ENCODE measurements at regions not wholly inside any gene's neighbourhood (a gene's known extent, or its start where the extent isn't known, plus 50 kb on each side); places are given as distances from the start of the nearest gene placed in this dataset.
A peak's percentile ranks its signal among the peaks of the same experiment; 100 is the strongest.

GRCh38 chr5:97476852-97477534 is 293.9 kb upstream of the RIOK2 start:
- Histone ChIP-seq H3K27me3 (ENCODE audit: control insufficient read depth in 3 of 3, insufficient read depth in 3 of 3, low read length in 2 of 3) (no peaks in the 10 kb centered on the region), H3K36me3 (ENCODE audit: control insufficient read depth in 4 of 4, insufficient read depth in 4 of 4, low read length in 4 of 4) (no peaks in the 10 kb centered on the region), H3K4me3 (no peak overlapping the region), H3K4me1 (ENCODE audit: control insufficient read depth in 5 of 5, insufficient read depth in 5 of 5, low read length in 5 of 5) (peaks cover 0 to 10% (median 0%) of the 10 kb centered on the region in 5 donors), H3K27ac (ENCODE audit: low read depth in 1 of 2, low read length in 1 of 2) (no peak overlapping the region), H3K9me3 (ENCODE audit: control insufficient read depth in 4 of 4, insufficient read depth in 3 of 4, low read length in 3 of 4) (peaks cover 0 to 2% (median 0%) of the 10 kb centered on the region in 4 donors), H3K9ac (ENCODE audit: insufficient read depth in 1 of 2, low read length in 2 of 2) (no peak overlapping the region)
- TF ChIP-seq CTCF (IDR thresholded peaks at IDR 0.05; ENCODE audit: control extremely low read depth, extremely low read depth) = no peak
- DNase-seq = no peak
- ATAC-seq (ENCODE audit: insufficient read depth, low FRiP score) = no peak
- 72 to 89% methylated on average over 2 of the region's 2 CpGs for WGBS, 2 donors

GRCh38 chr5:97478483-97478882 is 295.4 kb upstream of the RIOK2 start:
- H3K4me3 ChIP-seq = no peak overlapping the region
- no peaks in the 10 kb centered on the region for H3K9me3 ChIP-seq (ENCODE audit: control insufficient read depth in 4 of 4, insufficient read depth in 3 of 4, low read length in 3 of 4)
- H3K4me1 ChIP-seq (ENCODE audit: control insufficient read depth in 5 of 5, insufficient read depth in 5 of 5, low read length in 5 of 5) = peaks cover 0 to 10% (median 0%) of the 10 kb centered on the region in 5 donors
- TF ChIP-seq CTCF (IDR thresholded peaks at IDR 0.05; ENCODE audit: control extremely low read depth, extremely low read depth) = no peak
- H3K27me3 ChIP-seq (ENCODE audit: control insufficient read depth in 3 of 3, insufficient read depth in 3 of 3, low read length in 2 of 3) = no peaks in the 10 kb centered on the region
- H3K36me3 ChIP-seq (ENCODE audit: control insufficient read depth in 4 of 4, insufficient read depth in 4 of 4, low read length in 4 of 4) = no peaks in the 10 kb centered on the region
- H3K9ac ChIP-seq (ENCODE audit: insufficient read depth in 1 of 2, low read length in 2 of 2) = no peak overlapping the region
- ATAC-seq (ENCODE audit: insufficient read depth, low FRiP score) (no peak), DNase-seq (peak in 2 of 3 donors; percentile 24 to 49)
- no peak overlapping the region for H3K27ac ChIP-seq (ENCODE audit: low read depth in 1 of 2, low read length in 1 of 2)

GRCh38 chr5:97480313-97480712 is 297.3 kb upstream of the RIOK2 start:
- no peak for ATAC-seq (ENCODE audit: insufficient read depth, low FRiP score)
- H3K27ac ChIP-seq (ENCODE audit: low read depth in 1 of 2, low read length in 1 of 2) = no peak overlapping the region
- WGBS, 2 donors = 72 to 81% methylated on average over 3 of the region's 3 CpGs

More at GRCh38 chr5:97480313-97480712, 297.3 kb upstream of the RIOK2 start:
- Histone ChIP-seq H3K4me3 (no peak overlapping the region), H3K36me3 (ENCODE audit: control insufficient read depth in 4 of 4, insufficient read depth in 4 of 4, low read length in 4 of 4) (no peaks in the 10 kb centered on the region), H3K27me3 (ENCODE audit: control insufficient read depth in 3 of 3, insufficient read depth in 3 of 3, low read length in 2 of 3) (no peaks in the 10 kb centered on the region), H3K4me1 (ENCODE audit: control insufficient read depth in 5 of 5, insufficient read depth in 5 of 5, low read length in 5 of 5) (peaks cover 0 to 10% (median 0%) of the 10 kb centered on the region in 5 donors), H3K9ac (ENCODE audit: insufficient read depth in 1 of 2, low read length in 2 of 2) (no peak overlapping the region), H3K9me3 (ENCODE audit: control insufficient read depth in 4 of 4, insufficient read depth in 3 of 4, low read length in 3 of 4) (no peaks in the 10 kb centered on the region)
- no peak for TF ChIP-seq CTCF (IDR thresholded peaks at IDR 0.05; ENCODE audit: control extremely low read depth, extremely low read depth)
- DNase-seq = no peak

Measured in lung (tissue), 11 donors.